ENCODE measurements at regions not wholly inside any gene's neighbourhood (a gene's known extent, or its start where the extent isn't known, plus 50 kb on each side); places are given as distances from the start of the nearest gene placed in this dataset.

DNA sequence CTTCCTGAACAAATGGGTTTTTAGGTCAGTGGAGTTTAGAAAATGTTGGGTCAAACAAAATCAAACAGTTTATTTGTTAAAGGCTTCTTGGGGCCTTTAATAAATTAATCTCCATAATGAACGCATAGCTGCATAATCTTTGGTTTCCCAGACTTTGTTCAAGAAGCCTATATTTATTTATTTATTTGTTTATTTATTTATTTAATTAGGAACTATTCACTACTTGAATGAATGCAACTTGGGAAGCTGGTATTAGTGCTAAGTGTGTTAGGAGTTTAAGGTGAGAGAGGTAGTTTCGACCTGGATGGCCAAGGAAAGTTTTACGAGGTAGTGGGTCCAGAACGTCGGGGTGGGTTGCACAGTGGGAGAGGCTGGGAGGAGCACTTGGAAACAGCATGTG lies 281.9 kb upstream of the C2CD4B start:
- ChIA-PET CTCF (interaction anchor here (0.6 to 1.0 kb wide), 3 partner anchors 275 to 647 kb away, joined by 3 read pairs; no protein-coding TSS in a partner anchor), POLR2A (interaction anchor here (1.9 kb wide), 1 partner anchor 157 kb away, joined by 4 read pairs; no protein-coding TSS in a partner anchor)
- Mint-ChIP-seq H3K27me3 (ENCODE audit: insufficient read depth, unreplicated experiment) (no peaks in the 10 kb centered on the region), H3K9me3 (ENCODE audit: unreplicated experiment) (no peaks in the 10 kb centered on the region), H3K4me3 (ENCODE audit: unreplicated experiment) (no peak overlapping the region), H3K27ac (ENCODE audit: low read depth, unreplicated experiment) (no peak overlapping the region), H3K4me1 (ENCODE audit: insufficient read depth, unreplicated experiment) (peaks cover 15% of the 10 kb centered on the region), H3K36me3 (ENCODE audit: insufficient read depth, unreplicated experiment) (no peaks in the 10 kb centered on the region)
- no TSS peak for BruUV-seq (replicated peaks)
- no peak for TF ChIP-seq CTCF (IDR thresholded peaks at IDR 0.05; ENCODE audit: unreplicated experiment)
- intact Hi-C loops (cut with micrococcal nuclease) = no loop called here
- no peak for DNase-seq (ENCODE audit: unreplicated experiment)

GRCh38 chr15:62447742-62448141 lies 282.7 kb upstream of the C2CD4B start:
- Mint-ChIP-seq H3K9me3 (ENCODE audit: unreplicated experiment) (no peaks in the 10 kb centered on the region), H3K4me1 (ENCODE audit: insufficient read depth, unreplicated experiment) (peaks cover 15% of the 10 kb centered on the region), H3K4me3 (ENCODE audit: unreplicated experiment) (no peak overlapping the region), H3K36me3 (ENCODE audit: insufficient read depth, unreplicated experiment) (no peaks in the 10 kb centered on the region), H3K27me3 (ENCODE audit: insufficient read depth, unreplicated experiment) (no peaks in the 10 kb centered on the region), H3K27ac (ENCODE audit: low read depth, unreplicated experiment) (no peak overlapping the region)
- DNase-seq (ENCODE audit: unreplicated experiment) = no peak
- ChIA-PET POLR2A (interaction anchor here (1.9 kb wide), 1 partner anchor 156 kb away, joined by 4 read pairs; no protein-coding TSS in a partner anchor), CTCF (no interaction called here)
- BruUV-seq (replicated peaks) = no TSS peak
- no peak for TF ChIP-seq CTCF (IDR thresholded peaks at IDR 0.05; ENCODE audit: unreplicated experiment)
- intact Hi-C loops (cut with micrococcal nuclease) = no loop called here

DNA sequence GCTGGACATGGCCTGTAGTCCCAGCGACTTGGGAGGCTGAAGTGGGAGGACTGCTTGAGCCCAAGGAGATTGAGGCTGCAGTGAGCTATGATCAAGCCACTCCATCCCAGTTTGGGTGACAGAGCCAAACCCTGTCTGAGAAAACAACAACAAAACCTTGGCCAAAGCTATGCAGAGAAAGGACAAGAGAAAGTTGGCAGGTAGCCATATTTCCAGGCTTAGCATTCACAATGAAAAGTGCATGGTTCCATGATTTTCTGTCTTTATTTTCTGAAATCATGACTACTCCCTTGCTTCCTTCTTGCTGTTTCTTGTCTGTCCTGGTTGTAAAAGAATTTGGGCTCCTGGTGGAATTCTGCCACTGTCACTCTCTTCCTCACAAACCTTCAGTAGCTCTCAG lies 284.6 kb upstream of the C2CD4B start:
- DNase-seq (ENCODE audit: unreplicated experiment) = no peak
- ChIA-PET CTCF (interaction anchor here (0.6 to 0.7 kb wide), 4 partner anchors 15 to 1011 kb away, joined by 3 to 4 read pairs (median 3); no protein-coding TSS in a partner anchor), POLR2A (no interaction called here)
- Mint-ChIP-seq H3K27me3 (ENCODE audit: insufficient read depth, unreplicated experiment) (no peaks in the 10 kb centered on the region), H3K27ac (ENCODE audit: low read depth, unreplicated experiment) (no peak overlapping the region), H3K36me3 (ENCODE audit: insufficient read depth, unreplicated experiment) (no peaks in the 10 kb centered on the region), H3K4me1 (ENCODE audit: insufficient read depth, unreplicated experiment) (peaks cover 18% of the 10 kb centered on the region), H3K9me3 (ENCODE audit: unreplicated experiment) (no peaks in the 10 kb centered on the region), H3K4me3 (ENCODE audit: unreplicated experiment) (no peak overlapping the region)
- BruUV-seq (replicated peaks) = no TSS peak
- TF ChIP-seq CTCF (IDR thresholded peaks at IDR 0.05; ENCODE audit: unreplicated experiment) = no peak
- intact Hi-C loops (cut with micrococcal nuclease) = no loop called here

DNA sequence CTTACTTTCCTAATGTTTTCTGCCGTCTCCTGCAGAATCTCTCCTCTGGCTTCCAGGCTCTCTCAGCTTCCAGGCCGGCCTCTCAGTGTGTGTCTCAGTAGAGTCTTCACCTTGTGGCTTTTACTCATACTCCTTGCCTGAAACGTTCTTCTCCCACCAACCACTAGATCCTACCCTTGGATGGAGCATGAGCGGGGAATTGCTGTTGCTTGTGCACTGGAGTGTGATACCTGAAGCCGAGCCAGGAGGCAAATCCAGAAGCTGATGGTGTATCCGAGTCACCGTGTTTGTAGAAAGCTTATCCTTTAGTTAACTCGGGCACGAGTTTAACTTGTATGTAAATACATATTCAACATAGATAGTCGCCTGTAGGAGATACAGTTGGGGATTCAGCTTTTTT lies 285.0 kb upstream of the C2CD4B start:
- no peak overlapping the region for H3K4me3 Mint-ChIP-seq (ENCODE audit: unreplicated experiment)
- no TSS peak for BruUV-seq (replicated peaks)
- no peak for TF ChIP-seq CTCF (IDR thresholded peaks at IDR 0.05; ENCODE audit: unreplicated experiment)
- peaks cover 17% of the 10 kb centered on the region for H3K4me1 Mint-ChIP-seq (ENCODE audit: insufficient read depth, unreplicated experiment)
- DNase-seq (ENCODE audit: unreplicated experiment) = no peak
- POLR2A ChIA-PET = interaction anchor here (0.6 kb wide), 2 partner anchors 9 to 273 kb away, joined by 3 to 4 read pairs; no protein-coding TSS in a partner anchor
- H3K27me3 Mint-ChIP-seq (ENCODE audit: insufficient read depth, unreplicated experiment) = no peaks in the 10 kb centered on the region
- H3K27ac Mint-ChIP-seq (ENCODE audit: low read depth, unreplicated experiment) = no peak overlapping the region
- H3K36me3 Mint-ChIP-seq (ENCODE audit: insufficient read depth, unreplicated experiment) = peaks cover 4% of the 10 kb centered on the region
- intact Hi-C loops (cut with micrococcal nuclease) = no loop called here
- no peaks in the 10 kb centered on the region for H3K9me3 Mint-ChIP-seq (ENCODE audit: unreplicated experiment)
- CTCF ChIA-PET = interaction anchor here (0.6 to 0.7 kb wide), 3 partner anchors 16 to 1012 kb away, joined by 3 to 4 read pairs (median 3); no protein-coding TSS in a partner anchor
